HG03039 (cell line): ENCODE measurements at regions not wholly inside any gene's neighbourhood (a gene's known extent, or its start where the extent isn't known, plus 50 kb on each side); places are given as distances from the start of the nearest gene placed in this dataset.
"Not testable (repeated sequence)": the region's sequence is repeated elsewhere in the genome, so short reads cannot be mapped to it uniquely, and the experiment has no call there.

ENCODE experiments used
- ATAC-seq: cut with Tn5 transposase; IDR thresholded peaks from one replicate; pipeline ENCODE4 v1.9.1; 2021; ENCODE audit warnings: mild to moderate bottlenecking, moderate library complexity; ENCODE audit not compliant: unreplicated experiment

GRCh38 chr15:66993874-66994696 lies 71.3 kb upstream of the SMAD3 start:
- no peak for ATAC-seq

GRCh38 chr15:66994927-66995656 lies 70.3 kb upstream of the SMAD3 start:
- ATAC-seq = no peak

- ATAC-seq = no peak
Observed at GRCh38 chr15:66996094-66996493, 69.3 kb upstream of the SMAD3 start.

- ATAC-seq = no peak
Observed at GRCh38 chr15:66997212-66997611, 68.2 kb upstream of the SMAD3 start.

- ATAC-seq = not testable (repeated sequence)
Observed at GRCh38 chr15:66998234-66998633, 67.2 kb upstream of the SMAD3 start.

GRCh38 chr15:66999046-66999968 lies 66.1 kb upstream of the SMAD3 start:
- no peak for ATAC-seq

- no peak for ATAC-seq
Observed at GRCh38 chr15:67000896-67001295, 64.5 kb upstream of the SMAD3 start.

- no peak for ATAC-seq
Observed at GRCh38 chr15:67002368-67002767, 63.0 kb upstream of the SMAD3 start.

GRCh38 chr15:67003586-67003985 lies 61.8 kb upstream of the SMAD3 start:
- ATAC-seq = no peak

- no peak for ATAC-seq
Observed at GRCh38 chr15:67004142-67004541, 61.3 kb upstream of the SMAD3 start.

GRCh38 chr15:67005294-67005996 lies 60.0 kb upstream of the SMAD3 start:
- ATAC-seq = no peak

GRCh38 chr15:67006083-67007065 lies 59.0 kb upstream of the SMAD3 start:
- ATAC-seq = no peak

GRCh38 chr15:67009576-67010569 lies 55.5 kb upstream of the SMAD3 start:
- ATAC-seq = no peak

- no peak for ATAC-seq
Observed at GRCh38 chr15:67010898-67011616, 54.3 kb upstream of the SMAD3 start.

- ATAC-seq = no peak
Observed at GRCh38 chr15:67011617-67012005, 53.8 kb upstream of the SMAD3 start.

GRCh38 chr15:67013696-67014095 lies 51.7 kb upstream of the SMAD3 start:
- no peak for ATAC-seq
